Skeletal muscle satellite cell (primary cell): ENCODE measurements at regions not wholly inside any gene's neighbourhood (a gene's known extent, or its start where the extent isn't known, plus 50 kb on each side); places are given as distances from the start of the nearest gene placed in this dataset.

ENCODE experiments used
- H3K27me3 ChIP-seq: 2 replicates; pipeline ENCODE4 v1.7.0; 2013; ENCODE audit warnings: low read length; ENCODE audit not compliant: control insufficient read depth, insufficient read depth
- H3K36me3 ChIP-seq: 2 replicates; pipeline ENCODE4 v1.7.0; 2013; ENCODE audit warnings: mild to moderate bottlenecking, control low read depth, low read length; ENCODE audit not compliant: insufficient read depth
- H3K4me1 ChIP-seq: 2 replicates; pipeline ENCODE4 v1.7.0; 2013; ENCODE audit warnings: low read length; ENCODE audit not compliant: control insufficient read depth, insufficient read depth
- H3K4me2 ChIP-seq: 2 replicates; pipeline ENCODE4 v1.7.0; 2013; ENCODE audit warnings: mild to moderate bottlenecking, low read length
- H3K4me3 ChIP-seq: 2 replicates; pipeline ENCODE4 v1.7.0; 2013; ENCODE audit warnings: low read length
- H3K9ac ChIP-seq: 2 replicates; pipeline ENCODE4 v1.7.0; 2013; ENCODE audit warnings: mild to moderate bottlenecking, low read depth, low read length, moderate library complexity
- H3K9me3 ChIP-seq: replicated peaks from 2 replicates; pipeline ENCODE4 v1.7.0; 2013; ENCODE audit warnings: mild to moderate bottlenecking, control low read depth, low read length

GRCh38 chr20:39424962-39425678, 463.0 kb downstream of the DHX35 start:
- H3K27me3 ChIP-seq = no peaks in the 10 kb centered on the region
- H3K4me1 ChIP-seq = no peaks in the 10 kb centered on the region
- H3K9me3 ChIP-seq = no peaks in the 10 kb centered on the region
- no peak overlapping the region for H3K4me2 ChIP-seq
- H3K9ac ChIP-seq = no peak overlapping the region
- H3K36me3 ChIP-seq = no peaks in the 10 kb centered on the region
- H3K4me3 ChIP-seq = no peak overlapping the region

GRCh38 chr20:39421571-39422105, 459.5 kb downstream of the DHX35 start:
- Histone ChIP-seq H3K4me2 (no peak overlapping the region), H3K9ac (no peak overlapping the region), H3K4me1 (no peaks in the 10 kb centered on the region), H3K36me3 (no peaks in the 10 kb centered on the region), H3K27me3 (no peaks in the 10 kb centered on the region), H3K4me3 (no peak overlapping the region), H3K9me3 (no peaks in the 10 kb centered on the region)

GRCh38 chr20:39412091-39412490, 449.9 kb downstream of the DHX35 start:
- Histone ChIP-seq H3K27me3 (no peaks in the 10 kb centered on the region), H3K9me3 (no peaks in the 10 kb centered on the region), H3K4me3 (no peak overlapping the region), H3K4me2 (no peak overlapping the region), H3K36me3 (no peaks in the 10 kb centered on the region), H3K9ac (no peak overlapping the region), H3K4me1 (no peaks in the 10 kb centered on the region)

GRCh38 chr20:39399463-39399862, 437.3 kb downstream of the DHX35 start:
- no peaks in the 10 kb centered on the region for H3K36me3 ChIP-seq
- no peaks in the 10 kb centered on the region for H3K9me3 ChIP-seq
- H3K4me2 ChIP-seq = no peak overlapping the region

GRCh38 chr20:39398656-39399055, 436.5 kb downstream of the DHX35 start:
- Histone ChIP-seq H3K36me3 (no peaks in the 10 kb centered on the region), H3K9ac (no peak overlapping the region), H3K27me3 (no peaks in the 10 kb centered on the region), H3K4me2 (no peak overlapping the region), H3K4me1 (no peaks in the 10 kb centered on the region), H3K4me3 (no peak overlapping the region), H3K9me3 (no peaks in the 10 kb centered on the region)

More at GRCh38 chr20:39399463-39399862, 437.3 kb downstream of the DHX35 start:
- Histone ChIP-seq H3K4me1 (no peaks in the 10 kb centered on the region), H3K4me3 (no peak overlapping the region), H3K27me3 (no peaks in the 10 kb centered on the region), H3K9ac (no peak overlapping the region)

GRCh38 chr20:39397646-39398045, 435.5 kb downstream of the DHX35 start:
- Histone ChIP-seq H3K36me3 (no peaks in the 10 kb centered on the region), H3K4me3 (no peak overlapping the region), H3K4me2 (no peak overlapping the region), H3K27me3 (no peaks in the 10 kb centered on the region), H3K4me1 (no peaks in the 10 kb centered on the region), H3K9me3 (no peaks in the 10 kb centered on the region), H3K9ac (no peak overlapping the region)

GRCh38 chr20:39395478-39396291, 433.5 kb downstream of the DHX35 start:
- Histone ChIP-seq H3K4me3 (no peak overlapping the region), H3K4me1 (no peaks in the 10 kb centered on the region), H3K4me2 (no peak overlapping the region), H3K9me3 (no peaks in the 10 kb centered on the region), H3K36me3 (no peaks in the 10 kb centered on the region), H3K27me3 (no peaks in the 10 kb centered on the region), H3K9ac (no peak overlapping the region)

GRCh38 chr20:39394461-39394860, 432.3 kb downstream of the DHX35 start:
- no peak overlapping the region for H3K4me2 ChIP-seq
- no peaks in the 10 kb centered on the region for H3K9me3 ChIP-seq
- H3K9ac ChIP-seq = no peak overlapping the region
- H3K27me3 ChIP-seq = no peaks in the 10 kb centered on the region
- H3K4me1 ChIP-seq = no peaks in the 10 kb centered on the region
- H3K4me3 ChIP-seq = no peak overlapping the region
- H3K36me3 ChIP-seq = no peaks in the 10 kb centered on the region

GRCh38 chr20:39390186-39390585, 428.0 kb downstream of the DHX35 start:
- Histone ChIP-seq H3K4me3 (no peak overlapping the region), H3K9me3 (no peaks in the 10 kb centered on the region), H3K4me2 (no peak overlapping the region), H3K27me3 (no peaks in the 10 kb centered on the region), H3K4me1 (no peaks in the 10 kb centered on the region), H3K36me3 (no peaks in the 10 kb centered on the region), H3K9ac (no peak overlapping the region)

- Histone ChIP-seq H3K9me3 (no peaks in the 10 kb centered on the region), H3K9ac (no peak overlapping the region), H3K27me3 (no peaks in the 10 kb centered on the region), H3K4me2 (no peak overlapping the region), H3K4me3 (no peak overlapping the region), H3K36me3 (no peaks in the 10 kb centered on the region), H3K4me1 (no peaks in the 10 kb centered on the region)
Observed at GRCh38 chr20:39381595-39381994, 419.5 kb downstream of the DHX35 start.

- Histone ChIP-seq H3K4me3 (no peak overlapping the region), H3K4me2 (no peak overlapping the region), H3K9me3 (no peaks in the 10 kb centered on the region), H3K27me3 (no peaks in the 10 kb centered on the region), H3K4me1 (no peaks in the 10 kb centered on the region), H3K9ac (no peak overlapping the region), H3K36me3 (no peaks in the 10 kb centered on the region)
Observed at GRCh38 chr20:39378776-39379175, 416.6 kb downstream of the DHX35 start.
